ENCODE measurements at regions not wholly inside any gene's neighbourhood (a gene's known extent, or its start where the extent isn't known, plus 50 kb on each side); places are given as distances from the start of the nearest gene placed in this dataset.

DNA sequence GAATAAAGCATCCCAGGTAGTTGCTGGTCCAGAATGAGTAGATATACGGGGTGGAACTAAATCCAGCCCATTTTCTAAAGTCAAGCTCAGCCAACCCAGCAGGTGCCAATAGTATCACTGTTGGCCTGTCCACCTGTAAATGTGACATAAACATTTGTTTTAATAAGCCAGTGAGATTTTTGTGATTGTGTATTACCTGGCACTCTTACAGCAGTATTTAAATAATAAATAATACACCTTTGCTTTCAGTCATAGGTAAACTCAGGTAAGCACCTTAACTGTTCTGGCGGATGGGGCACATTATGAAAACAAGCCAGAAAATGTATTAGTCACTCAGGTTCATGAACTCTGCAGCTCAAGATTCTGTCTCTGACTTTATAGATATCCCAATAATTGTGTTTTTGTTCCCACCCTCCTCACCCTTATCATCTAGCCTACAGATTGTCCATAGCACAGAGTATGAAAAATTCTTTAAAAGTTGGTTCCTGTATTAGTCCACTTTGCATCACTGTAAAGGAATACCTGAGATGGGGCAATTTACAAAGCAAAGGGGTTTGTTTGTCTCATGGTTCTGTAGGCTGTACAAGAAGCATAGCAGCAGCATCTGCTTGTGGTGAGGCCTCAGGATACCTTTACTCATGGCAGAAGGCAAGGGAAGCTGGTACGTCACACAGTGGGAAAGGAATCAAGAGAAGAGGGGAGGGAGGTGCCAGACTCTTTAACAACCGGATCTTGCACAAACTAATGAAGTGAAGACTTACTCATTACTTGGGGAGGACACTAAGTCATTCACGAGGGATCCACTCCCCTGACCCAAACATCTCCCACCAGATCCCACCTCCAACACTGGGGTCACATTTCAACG lies 73.0 kb upstream of the CYRIA start:
- TF ChIP-seq, protein P1, sequence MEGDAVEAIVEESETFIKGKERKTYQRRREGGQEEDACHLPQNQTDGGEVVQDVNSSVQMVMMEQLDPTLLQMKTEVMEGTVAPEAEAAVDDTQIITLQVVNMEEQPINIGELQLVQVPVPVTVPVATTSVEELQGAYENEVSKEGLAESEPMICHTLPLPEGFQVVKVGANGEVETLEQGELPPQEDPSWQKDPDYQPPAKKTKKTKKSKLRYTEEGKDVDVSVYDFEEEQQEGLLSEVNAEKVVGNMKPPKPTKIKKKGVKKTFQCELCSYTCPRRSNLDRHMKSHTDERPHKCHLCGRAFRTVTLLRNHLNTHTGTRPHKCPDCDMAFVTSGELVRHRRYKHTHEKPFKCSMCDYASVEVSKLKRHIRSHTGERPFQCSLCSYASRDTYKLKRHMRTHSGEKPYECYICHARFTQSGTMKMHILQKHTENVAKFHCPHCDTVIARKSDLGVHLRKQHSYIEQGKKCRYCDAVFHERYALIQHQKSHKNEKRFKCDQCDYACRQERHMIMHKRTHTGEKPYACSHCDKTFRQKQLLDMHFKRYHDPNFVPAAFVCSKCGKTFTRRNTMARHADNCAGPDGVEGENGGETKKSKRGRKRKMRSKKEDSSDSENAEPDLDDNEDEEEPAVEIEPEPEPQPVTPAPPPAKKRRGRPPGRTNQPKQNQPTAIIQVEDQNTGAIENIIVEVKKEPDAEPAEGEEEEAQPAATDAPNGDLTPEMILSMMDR (IDR thresholded peaks at IDR 0.05; ENCODE audit: insufficient read depth, low read depth, low read length), result no peak
- TF ChIP-seq EZH2 (IDR thresholded peaks at IDR 0.05; ENCODE audit: insufficient read depth, low read length), result no peak
